SH-SY5Y (cell line): ENCODE measurements at regions not wholly inside any gene's neighbourhood (a gene's known extent, or its start where the extent isn't known, plus 50 kb on each side); places are given as distances from the start of the nearest gene placed in this dataset.

ENCODE experiments used
- GATA2 ChIP-seq: IDR thresholded peaks from 2 replicates; pipeline ENCODE4 v1.6.1; 2011; ENCODE audit warnings: mild to moderate bottlenecking, low read depth, low read length
- GATA3 ChIP-seq: IDR thresholded peaks from 2 replicates; pipeline ENCODE4 v1.6.1; 2011; ENCODE audit warnings: low read depth, mild to moderate bottlenecking, low read length, moderate library complexity

DNA sequence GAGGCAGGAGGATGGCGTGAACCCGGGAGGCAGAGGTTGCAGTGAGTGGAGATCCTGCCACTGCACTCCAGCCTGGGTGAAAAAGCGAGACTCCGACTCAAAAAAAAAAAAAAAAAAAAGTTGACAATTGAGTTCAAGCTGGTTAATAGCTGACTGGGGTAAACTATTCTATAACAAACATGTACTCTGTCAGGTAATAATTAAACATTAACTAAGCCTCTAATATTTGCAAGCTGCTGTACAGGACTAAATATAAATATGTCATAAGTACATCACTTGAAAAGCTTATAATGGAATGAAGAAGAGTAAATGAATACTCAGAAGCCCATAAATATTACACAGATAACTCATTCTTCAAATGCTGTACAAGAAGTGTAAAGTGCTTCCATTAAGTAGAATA lies 190.4 kb upstream of the CRIM1 start:
- TF ChIP-seq GATA3 = no peak
- TF ChIP-seq GATA2 = no peak
